HG03442 (cell line): ENCODE measurements at regions not wholly inside any gene's neighbourhood (a gene's known extent, or its start where the extent isn't known, plus 50 kb on each side); places are given as distances from the start of the nearest gene placed in this dataset.
"Not testable (repeated sequence)": the region's sequence is repeated elsewhere in the genome, so short reads cannot be mapped to it uniquely, and the experiment has no call there.

Experiments used
- ATAC-seq: cut with Tn5 transposase; IDR thresholded peaks from one replicate; pipeline ENCODE4 v1.9.1; 2021; ENCODE audit warnings: mild to moderate bottlenecking, moderate library complexity; ENCODE audit not compliant: unreplicated experiment

GRCh38 chr7:46137725-46138124 is 216.7 kb upstream of the IGFBP3 start:
- ATAC-seq, result no peak

- ATAC-seq, result no peak
Measured at GRCh38 chr7:46135557-46135956, 214.5 kb upstream of the IGFBP3 start.

GRCh38 chr7:46134795-46135194 is 213.7 kb upstream of the IGFBP3 start:
- no peak for ATAC-seq

DNA sequence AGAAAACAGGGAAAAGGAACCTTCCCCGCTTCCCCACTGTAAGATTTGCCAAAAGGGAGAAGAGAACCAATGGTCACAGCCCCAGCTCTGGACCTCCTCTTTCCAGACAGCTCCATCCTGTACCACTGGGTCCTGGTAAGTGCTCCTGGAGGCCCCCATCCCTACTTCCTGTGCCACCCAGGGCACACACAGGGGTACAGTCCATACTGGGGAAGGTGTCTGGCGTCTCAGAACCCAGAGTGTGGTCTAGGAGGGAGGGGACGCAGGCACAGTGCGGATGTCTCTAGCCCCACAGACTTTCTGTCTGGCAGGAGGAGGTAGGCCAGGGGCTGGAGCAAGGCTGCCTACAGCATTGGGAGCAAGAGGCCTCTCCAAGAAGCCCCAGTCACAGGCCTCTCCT is 213.3 kb upstream of the IGFBP3 start:
- ATAC-seq, result no peak

DNA sequence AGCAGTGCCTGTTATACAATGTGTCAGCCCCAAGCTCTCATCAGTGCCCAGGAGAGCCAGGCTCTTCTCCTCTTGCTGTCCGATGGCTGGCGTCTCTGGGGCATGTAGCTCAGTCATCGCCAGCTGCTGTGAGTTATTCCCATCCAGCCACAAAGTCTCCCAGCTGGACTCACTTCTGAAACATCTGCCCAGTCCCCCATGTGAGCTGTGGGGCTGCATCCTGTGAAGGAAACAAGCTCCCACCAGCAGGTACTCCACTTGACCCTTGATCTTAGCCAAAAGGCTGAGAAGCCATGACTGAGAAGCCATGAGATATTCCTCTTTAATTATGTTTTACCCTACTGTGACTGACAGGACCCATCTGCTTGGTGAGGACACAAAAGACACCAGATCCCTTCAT is 212.7 kb upstream of the IGFBP3 start:
- ATAC-seq, result no peak

DNA sequence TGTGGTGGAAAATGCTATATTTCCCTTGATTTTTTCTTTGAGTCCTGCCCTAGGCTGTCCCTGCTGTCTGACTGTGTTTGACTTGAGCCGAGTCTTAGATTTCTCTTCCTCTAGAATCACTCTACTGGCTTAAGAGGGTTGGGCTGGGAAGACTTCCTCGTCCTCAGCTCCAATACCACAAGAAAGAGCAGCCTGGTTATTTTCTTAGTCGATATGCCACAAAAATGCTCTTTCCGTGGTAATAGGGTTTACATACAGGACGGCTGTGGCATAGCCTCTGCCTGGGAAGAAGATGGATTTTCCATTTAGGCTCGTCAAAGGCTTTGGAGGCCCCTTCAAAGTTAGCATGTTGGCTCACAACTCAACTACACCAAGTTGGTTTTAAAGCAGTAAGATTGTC is 212.0 kb upstream of the IGFBP3 start:
- ATAC-seq, result no peak

DNA sequence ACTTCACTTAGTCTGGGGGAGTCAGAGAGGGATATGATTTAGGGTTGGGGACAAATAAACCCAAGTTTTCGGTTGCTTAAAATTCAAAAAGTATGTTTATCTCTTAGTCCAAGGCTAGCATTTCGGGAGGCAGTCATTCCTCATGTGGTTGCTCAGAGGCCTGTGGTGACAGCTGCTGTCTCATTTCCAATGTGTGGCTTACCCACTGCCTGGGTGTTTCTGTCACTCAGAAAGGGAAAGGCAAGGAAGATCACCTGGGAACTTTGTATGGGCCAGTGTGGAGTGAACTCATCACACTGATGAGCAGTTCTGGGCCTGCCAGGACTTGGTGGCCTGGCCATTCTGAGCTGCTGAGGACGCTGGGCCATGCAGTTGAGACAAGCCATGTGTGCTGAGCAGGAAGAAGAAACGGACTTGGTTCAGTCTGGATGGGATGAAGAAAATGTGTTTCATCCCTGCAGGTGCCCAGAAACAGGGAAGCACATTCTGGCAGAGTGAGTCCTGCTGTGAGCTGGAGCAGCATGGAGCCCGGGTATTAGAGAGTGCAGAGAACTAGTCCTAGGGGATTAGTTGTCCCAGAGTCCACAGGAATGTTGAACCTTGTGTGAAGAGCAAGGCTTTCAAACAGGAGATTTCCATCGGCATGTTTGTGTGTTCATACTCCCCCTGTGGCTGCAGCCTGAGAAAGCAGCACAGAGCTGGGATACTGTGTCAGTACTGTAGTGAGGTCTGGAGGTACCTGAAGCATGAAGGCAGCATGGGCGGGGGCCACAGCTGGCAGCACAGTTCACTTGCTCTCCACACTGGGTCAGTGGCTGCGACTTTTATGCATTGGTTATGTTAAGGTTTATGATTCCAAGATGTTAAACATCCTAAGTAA is 211.1 kb upstream of the IGFBP3 start:
- ATAC-seq, result no peak

DNA sequence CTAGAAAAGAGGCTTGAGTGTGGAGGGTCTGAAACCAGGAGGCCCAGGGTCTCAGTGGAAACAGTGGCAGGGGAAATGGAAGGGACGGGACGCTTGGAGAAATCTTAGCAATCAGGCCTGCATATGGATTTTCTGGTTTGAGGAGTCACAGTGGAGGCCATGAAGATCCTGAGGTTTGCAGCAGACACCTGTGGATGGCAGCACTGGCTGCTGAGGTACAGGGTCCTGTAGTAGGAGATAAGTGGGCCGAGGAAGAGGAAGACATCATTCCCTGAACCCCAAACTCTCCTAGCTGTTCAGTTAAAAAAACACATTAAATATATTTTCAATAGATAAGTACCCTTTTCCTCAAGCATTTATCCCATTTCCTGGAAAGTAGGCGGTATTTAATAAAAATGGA is 208.8 kb upstream of the IGFBP3 start:
- ATAC-seq, result no peak

- no peak for ATAC-seq
Measured at GRCh38 chr7:46127814-46128213, 206.7 kb upstream of the IGFBP3 start.

DNA sequence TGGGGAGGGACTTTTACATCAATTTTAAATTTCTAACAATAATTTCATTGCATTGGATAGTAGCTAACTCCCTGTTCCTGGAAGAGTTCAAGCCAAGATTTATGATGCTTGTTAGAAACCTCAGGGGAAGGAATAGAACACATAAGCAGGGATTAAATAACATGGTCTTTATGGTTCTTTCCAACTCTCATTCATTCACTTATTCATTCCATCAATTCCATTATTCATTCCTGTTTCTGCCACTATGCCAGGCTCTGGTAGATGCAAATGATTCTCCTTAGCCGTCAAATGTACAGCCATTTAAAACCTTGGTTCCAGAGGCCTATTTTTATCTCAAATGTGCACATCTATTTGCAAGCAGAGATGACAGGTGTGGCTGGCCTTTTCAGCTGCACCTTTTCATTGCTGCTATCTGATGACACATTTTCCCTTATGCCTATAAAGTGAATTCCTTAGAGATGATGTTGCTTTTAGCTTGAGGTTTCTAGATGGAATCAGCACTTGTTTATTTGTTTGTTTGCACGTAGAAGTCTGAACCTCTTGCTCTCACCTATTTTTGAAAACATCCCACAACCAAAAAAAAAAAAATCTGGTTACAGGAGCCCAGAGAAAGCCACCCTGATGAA is 205.7 kb upstream of the IGFBP3 start:
- ATAC-seq, result no peak

DNA sequence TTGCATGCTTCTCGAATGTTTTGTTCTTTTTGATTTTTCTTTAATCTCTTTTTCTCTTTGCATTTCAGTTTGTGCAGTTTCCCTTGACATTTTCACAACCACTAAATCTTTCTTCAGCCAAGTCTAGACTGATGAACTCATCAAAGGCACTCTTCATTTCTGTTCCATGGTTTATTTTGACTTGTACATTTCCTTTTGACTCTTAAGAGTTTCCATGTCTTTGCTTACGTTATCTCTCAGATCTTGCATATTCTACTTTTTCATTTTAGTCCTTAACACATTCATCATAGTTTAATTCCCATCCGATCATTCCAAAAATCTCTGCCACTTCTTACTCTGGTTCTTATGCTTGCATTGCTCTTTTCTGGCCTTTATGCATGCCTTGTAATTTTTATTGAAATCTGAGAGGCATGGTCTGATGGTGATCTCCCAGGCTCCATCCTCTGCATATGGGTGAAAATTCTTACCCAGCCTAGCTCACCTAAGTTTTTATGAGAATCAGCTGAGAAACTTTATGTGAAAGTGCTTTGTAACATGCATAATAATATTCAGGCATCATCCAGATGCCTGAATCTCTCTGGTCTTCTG is 202.8 kb upstream of the IGFBP3 start:
- ATAC-seq, result no peak

- ATAC-seq, result no peak
Measured at GRCh38 chr7:46115410-46115809, 194.3 kb upstream of the IGFBP3 start.

GRCh38 chr7:46109437-46109836 is 188.4 kb upstream of the IGFBP3 start:
- no peak for ATAC-seq

- no peak for ATAC-seq
Measured at GRCh38 chr7:46108272-46108671, 187.2 kb upstream of the IGFBP3 start.

GRCh38 chr7:46107610-46108217 is 186.6 kb upstream of the IGFBP3 start:
- no peak for ATAC-seq

DNA sequence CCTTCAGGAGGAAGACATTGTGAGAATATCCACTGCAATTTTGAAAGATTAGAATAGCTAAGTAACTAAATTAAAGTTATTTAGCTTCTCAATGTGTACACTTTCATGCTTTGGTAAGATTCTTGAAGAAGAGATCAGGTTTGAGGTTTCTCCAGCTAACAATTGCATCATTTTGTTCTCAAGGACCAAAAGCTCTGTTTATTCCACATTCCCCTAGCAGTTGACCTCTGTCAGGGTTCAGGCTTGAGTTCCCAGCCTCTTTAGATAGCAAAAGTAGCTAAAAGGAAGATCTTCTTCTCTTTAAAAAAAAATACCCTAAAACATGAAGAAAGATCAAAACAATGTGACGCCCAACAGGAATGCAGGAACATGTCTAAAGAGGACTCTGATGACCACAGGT is 179.4 kb upstream of the IGFBP3 start:
- ATAC-seq, result no peak

GRCh38 chr7:46099076-46099475 is 178.0 kb upstream of the IGFBP3 start:
- no peak for ATAC-seq

GRCh38 chr7:46091071-46091470 is 170.0 kb upstream of the IGFBP3 start:
- ATAC-seq, result no peak

- ATAC-seq, result no peak
Measured at GRCh38 chr7:46089281-46089680, 168.2 kb upstream of the IGFBP3 start.

DNA sequence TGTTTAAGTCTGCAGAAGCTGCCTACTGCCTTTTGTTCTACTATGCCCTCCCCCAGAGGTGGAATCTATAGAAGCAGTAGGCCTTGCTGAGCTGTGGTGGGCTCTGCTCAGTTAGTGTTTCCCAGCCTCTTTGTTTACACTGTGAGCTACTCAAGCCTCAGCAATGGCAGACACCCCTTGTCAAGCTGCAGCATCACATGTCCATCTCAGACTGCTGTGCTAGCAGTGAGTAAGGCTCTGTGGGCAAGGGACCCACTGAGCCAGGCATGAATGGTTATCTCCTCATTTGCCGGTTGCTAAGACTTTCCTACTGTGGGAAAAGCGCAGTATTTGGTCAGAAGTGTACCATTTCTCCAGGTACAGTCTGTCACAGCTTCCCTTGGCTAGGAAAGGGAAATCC is 167.4 kb upstream of the IGFBP3 start:
- not testable (repeated sequence) for ATAC-seq

- no peak for ATAC-seq
Measured at GRCh38 chr7:46080595-46081159, 159.6 kb upstream of the IGFBP3 start.
